ENCODE measurements at regions not wholly inside any gene's neighbourhood (a gene's known extent, or its start where the extent isn't known, plus 50 kb on each side); places are given as distances from the start of the nearest gene placed in this dataset.
"Not testable (repeated sequence)": the region's sequence is repeated elsewhere in the genome, so short reads cannot be mapped to it uniquely, and the experiment has no call there.

DNA sequence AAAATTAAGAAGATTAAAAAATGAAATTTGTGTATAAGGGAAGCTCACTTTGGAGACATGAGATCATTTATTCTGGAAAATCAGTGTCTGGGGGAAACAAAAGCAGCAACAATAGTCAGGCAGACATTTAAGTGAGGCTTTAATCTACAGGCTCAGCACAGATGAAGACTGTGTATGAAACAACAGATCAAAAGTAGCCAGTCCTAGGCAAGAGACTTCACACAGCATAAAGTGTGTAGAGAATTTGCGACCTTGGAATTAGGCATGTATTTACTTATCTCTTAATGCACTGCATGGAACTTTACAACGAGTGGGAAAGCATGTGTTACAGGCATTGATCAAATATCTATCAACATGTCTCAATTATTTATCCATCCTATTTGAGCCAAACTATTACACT, 1099.9 kb downstream of the PLA2G4A start:
- TF ChIP-seq, protein P1, sequence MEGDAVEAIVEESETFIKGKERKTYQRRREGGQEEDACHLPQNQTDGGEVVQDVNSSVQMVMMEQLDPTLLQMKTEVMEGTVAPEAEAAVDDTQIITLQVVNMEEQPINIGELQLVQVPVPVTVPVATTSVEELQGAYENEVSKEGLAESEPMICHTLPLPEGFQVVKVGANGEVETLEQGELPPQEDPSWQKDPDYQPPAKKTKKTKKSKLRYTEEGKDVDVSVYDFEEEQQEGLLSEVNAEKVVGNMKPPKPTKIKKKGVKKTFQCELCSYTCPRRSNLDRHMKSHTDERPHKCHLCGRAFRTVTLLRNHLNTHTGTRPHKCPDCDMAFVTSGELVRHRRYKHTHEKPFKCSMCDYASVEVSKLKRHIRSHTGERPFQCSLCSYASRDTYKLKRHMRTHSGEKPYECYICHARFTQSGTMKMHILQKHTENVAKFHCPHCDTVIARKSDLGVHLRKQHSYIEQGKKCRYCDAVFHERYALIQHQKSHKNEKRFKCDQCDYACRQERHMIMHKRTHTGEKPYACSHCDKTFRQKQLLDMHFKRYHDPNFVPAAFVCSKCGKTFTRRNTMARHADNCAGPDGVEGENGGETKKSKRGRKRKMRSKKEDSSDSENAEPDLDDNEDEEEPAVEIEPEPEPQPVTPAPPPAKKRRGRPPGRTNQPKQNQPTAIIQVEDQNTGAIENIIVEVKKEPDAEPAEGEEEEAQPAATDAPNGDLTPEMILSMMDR (IDR thresholded peaks at IDR 0.05; ENCODE audit: low read depth, low read length): no peak
- no peak for DNase-seq (ENCODE audit: extremely low read depth, low read depth)

DNA sequence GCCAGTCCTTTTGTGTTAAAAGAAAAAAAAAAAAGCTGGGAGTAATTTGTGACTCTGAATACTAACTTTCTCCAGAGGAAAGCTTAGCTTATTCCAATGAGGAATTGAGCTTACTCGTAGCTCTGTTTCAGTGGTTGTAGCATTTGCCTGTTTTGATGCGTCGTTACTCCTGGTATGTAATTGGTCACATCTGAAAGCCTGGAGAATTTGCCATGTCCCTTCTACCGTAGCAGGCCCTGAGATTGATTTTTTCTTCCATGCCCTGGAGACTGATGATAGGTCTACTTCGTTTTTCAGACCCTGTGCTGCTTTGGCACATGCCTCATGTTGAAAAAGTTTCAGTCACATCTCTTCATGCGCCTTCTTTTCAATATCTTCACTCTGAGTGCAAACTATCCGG, 1103.0 kb downstream of the PLA2G4A start:
- DNase-seq (ENCODE audit: extremely low read depth, low read depth): no peak
- TF ChIP-seq, protein P1 (IDR thresholded peaks at IDR 0.05; ENCODE audit: low read depth, low read length): no peak

DNA sequence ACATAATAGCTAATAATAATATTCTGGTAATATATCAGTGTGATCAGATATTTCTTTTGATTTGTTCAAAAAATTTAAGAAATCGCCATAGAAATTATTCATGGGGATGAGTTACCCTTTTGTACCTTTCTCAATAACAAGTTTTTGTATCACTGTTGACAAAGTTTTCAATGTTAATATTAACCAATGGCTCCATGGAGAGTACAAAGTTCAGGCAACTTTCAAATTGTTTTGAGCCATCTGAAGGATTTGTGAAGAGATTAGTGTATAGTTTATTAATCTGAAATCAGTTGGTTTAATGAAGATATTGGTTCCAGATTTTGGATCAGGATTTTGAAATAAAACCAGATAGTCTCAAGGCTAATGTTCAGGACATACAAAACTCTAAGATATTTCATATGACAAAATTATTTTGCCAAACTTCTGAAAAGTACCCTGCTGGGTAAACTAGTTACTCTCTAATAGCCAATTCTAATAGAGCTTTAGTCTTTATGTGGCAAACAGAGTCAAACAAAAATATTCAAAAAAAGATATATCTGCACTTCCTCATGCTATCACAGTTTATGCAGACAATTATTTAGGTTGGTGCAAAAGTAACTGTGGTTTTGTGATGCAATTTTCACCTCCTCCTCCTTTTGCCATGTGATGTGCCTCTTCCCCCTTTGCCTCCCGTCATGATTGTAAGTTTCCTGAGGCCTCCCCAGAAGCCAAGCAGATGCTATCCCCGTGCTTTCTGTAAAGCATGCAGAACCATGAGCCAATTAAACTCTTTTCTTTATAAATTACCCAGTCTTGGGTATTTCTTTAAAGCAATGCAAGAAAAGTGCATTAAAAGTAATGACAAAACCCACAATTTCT, 1105.0 kb downstream of the PLA2G4A start:
- TF ChIP-seq, protein P1 (IDR thresholded peaks at IDR 0.05; ENCODE audit: low read depth, low read length): no peak
- DNase-seq (ENCODE audit: extremely low read depth, low read depth): no peak

DNA sequence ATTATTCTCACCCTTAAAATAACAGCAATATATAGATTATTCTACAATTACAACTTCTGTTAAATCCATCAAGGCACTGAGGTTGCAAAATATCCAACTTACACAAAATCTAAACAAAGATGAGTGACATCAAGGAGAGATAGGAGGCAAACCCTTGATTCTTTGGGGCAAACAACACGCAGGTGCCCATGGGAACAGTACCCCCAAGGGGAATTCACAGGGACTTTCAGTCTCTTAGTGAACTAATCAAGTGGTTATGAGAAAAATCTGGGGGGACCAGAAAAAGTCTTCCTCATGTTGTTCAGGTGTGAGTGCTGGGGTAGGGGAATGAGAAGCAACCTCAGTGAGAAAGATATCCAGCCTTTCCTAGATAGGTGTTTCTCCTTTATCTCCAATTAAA, 1107.9 kb downstream of the PLA2G4A start:
- TF ChIP-seq, protein P1 (IDR thresholded peaks at IDR 0.05; ENCODE audit: low read depth, low read length): no peak
- no peak for DNase-seq (ENCODE audit: extremely low read depth, low read depth)

DNA sequence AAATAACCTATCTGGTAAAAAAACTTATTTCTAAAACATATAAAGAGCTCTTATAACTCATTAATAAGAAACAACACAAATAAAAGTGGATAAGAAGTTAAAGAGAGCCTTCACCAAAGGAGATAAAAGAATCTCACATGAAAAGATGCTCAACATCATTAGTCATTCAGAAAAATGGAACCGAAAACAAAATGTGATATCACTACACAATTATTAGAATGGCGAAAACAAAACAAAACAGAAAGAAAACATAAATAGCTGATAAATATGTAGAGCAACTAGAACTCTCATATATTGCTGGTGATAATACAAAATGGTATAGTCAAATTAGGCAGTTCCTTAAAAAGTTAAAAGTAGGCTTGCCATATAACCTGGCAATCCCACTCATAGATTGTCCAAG, 1109.3 kb downstream of the PLA2G4A start:
- TF ChIP-seq, protein P1 (IDR thresholded peaks at IDR 0.05; ENCODE audit: low read depth, low read length): no peak
- DNase-seq (ENCODE audit: extremely low read depth, low read depth): no peak

DNA sequence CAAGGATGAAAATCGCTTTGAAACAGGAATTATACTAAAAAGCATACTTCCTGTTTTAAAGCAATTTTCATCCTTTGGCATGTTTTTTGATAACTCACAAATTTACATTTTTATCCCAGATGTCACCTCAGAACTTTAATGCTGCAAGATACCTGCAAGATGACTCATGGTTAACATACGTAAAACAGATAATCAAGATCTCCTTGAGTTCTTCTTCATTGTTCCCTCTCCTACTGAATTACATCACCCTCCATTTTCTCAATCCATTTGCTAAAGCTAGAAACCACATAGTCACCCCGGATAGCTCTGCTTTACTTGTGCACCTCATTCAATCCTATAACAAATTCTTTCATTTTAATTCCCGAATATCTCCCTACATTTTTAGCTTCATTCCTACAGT, 1114.2 kb downstream of the PLA2G4A start:
- TF ChIP-seq, protein P1 (IDR thresholded peaks at IDR 0.05; ENCODE audit: low read depth, low read length): no peak

DNA sequence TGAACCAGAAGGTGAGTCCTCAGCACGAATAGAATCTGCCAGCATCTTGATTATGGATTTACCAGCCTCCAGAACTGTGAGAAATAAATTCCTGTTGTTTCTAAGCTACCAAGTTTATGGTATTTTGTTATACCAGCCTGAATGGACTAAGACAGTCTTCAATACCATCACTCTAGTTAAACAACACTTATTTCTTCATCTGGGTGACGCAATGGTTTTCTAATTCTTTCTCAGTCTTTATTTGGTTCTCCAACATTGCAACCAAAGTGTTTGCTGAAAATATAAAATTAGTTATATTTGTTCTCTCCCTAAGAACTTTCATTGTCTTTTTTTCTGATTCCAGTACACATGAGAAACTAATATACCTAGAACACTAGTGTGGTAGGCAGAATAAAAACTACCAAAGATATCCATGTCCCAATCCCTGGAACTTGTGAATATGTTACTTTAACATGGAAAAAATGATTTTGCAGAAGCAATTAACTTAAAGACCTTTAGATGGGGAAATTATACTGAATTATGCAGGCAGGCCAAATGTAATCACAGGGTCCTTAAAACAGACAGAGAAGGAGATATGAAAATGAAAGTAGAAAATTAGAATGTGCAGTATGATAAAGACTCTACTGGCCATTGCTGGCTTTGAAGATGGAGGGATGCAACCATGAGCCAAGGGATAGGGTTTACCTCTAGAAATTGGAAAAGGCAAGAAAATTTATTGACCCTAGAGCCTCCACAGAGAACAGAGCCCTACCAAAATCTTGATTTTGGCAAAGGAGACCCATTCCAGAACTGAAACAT, 1115.1 kb downstream of the PLA2G4A start:
- TF ChIP-seq, protein P1 (IDR thresholded peaks at IDR 0.05; ENCODE audit: low read depth, low read length): no peak
- no peak for DNase-seq (ENCODE audit: extremely low read depth, low read depth)

More for the DNA sequence above, 1114.2 kb downstream of the PLA2G4A start:
- no peak for DNase-seq (ENCODE audit: extremely low read depth, low read depth)

DNA sequence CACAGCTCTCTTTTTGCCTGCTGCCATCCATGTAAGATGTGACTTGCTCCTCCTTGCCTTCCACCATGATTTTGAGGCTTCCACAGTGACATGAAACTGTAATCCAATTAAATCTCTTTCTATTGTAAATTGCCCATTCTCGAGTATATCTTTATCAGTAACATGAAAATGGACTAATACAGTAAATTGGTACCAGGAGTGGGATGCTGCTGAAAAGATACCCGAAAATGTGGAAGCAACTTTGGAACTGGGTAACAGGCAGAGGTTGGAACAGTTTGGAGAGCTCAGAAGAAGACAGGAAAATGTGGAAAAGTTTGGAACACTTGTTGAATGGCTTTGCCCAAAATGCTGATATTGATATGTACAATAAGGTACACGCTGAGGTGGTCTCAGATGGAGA, 1117.9 kb downstream of the PLA2G4A start:
- DNase-seq (ENCODE audit: extremely low read depth, low read depth): not testable (repeated sequence)
